ENCODE measurements at regions not wholly inside any gene's neighbourhood (a gene's known extent, or its start where the extent isn't known, plus 50 kb on each side); places are given as distances from the start of the nearest gene placed in this dataset.
"Not testable (repeated sequence)": the region's sequence is repeated elsewhere in the genome, so short reads cannot be mapped to it uniquely, and the experiment has no call there.

GRCh38 chr13:53281677-53282076 lies 253.1 kb downstream of the OLFM4 start:
- Histone ChIP-seq H3K4me1 (ENCODE audit: control extremely low read depth in 1 of 4, control insufficient read depth in 4 of 4, insufficient read depth in 4 of 4, low read length in 3 of 4) (no peaks in the 10 kb centered on the region), H3K4me3 (ENCODE audit: control insufficient read depth in 1 of 7, extremely low read depth in 1 of 7, insufficient read depth in 4 of 7, low read depth in 2 of 7, low read length in 6 of 7) (no peak overlapping the region), H3K27me3 (replicated peaks in 2 of 5; ENCODE audit: control insufficient read depth in 4 of 5, insufficient read depth in 5 of 5, low read length in 4 of 5) (no peaks in the 10 kb centered on the region), H3K9me3 (ENCODE audit: control extremely low read depth in 1 of 5, control insufficient read depth in 4 of 5, insufficient read depth in 2 of 5, low read depth in 1 of 5, low read length in 4 of 5) (no peaks in the 10 kb centered on the region), H3K27ac (ENCODE audit: insufficient read depth in 1 of 2, low read depth in 1 of 2, low read length in 2 of 2, poor library complexity in 1 of 2, severe bottlenecking in 2 of 2) (no peak overlapping the region), H3K36me3 (ENCODE audit: control insufficient read depth in 4 of 4, insufficient read depth in 4 of 4, low read length in 3 of 4) (no peaks in the 10 kb centered on the region)
- CTCF ChIA-PET, result no interaction called here
- DNase-seq, result no peak
- POLR2A ChIA-PET, result no interaction called here

GRCh38 chr13:53285896-53286430 lies 257.4 kb downstream of the OLFM4 start:
- CTCF ChIA-PET, result no interaction called here

GRCh38 chr13:53298396-53298795 lies 269.8 kb downstream of the OLFM4 start:
- no peak overlapping the region for H3K4me3 ChIP-seq (ENCODE audit: control insufficient read depth in 1 of 7, extremely low read depth in 1 of 7, insufficient read depth in 4 of 7, low read depth in 2 of 7, low read length in 6 of 7)
- POLR2A ChIA-PET, result no interaction called here
- WGBS (ENCODE audit: insufficient coverage), result no CpG with 5 or more reads among the region's 1 CpG
- CTCF ChIA-PET, result no interaction called here
- no peaks in the 10 kb centered on the region for H3K27me3 ChIP-seq (replicated peaks in 2 of 5; ENCODE audit: control insufficient read depth in 4 of 5, insufficient read depth in 5 of 5, low read length in 4 of 5)
- no peaks in the 10 kb centered on the region for H3K4me1 ChIP-seq (ENCODE audit: control extremely low read depth in 1 of 4, control insufficient read depth in 4 of 4, insufficient read depth in 4 of 4, low read length in 3 of 4)
- H3K27ac ChIP-seq (ENCODE audit: insufficient read depth in 1 of 2, low read depth in 1 of 2, low read length in 2 of 2, poor library complexity in 1 of 2, severe bottlenecking in 2 of 2), result no peak overlapping the region
- DNase-seq, result no peak
- H3K36me3 ChIP-seq (ENCODE audit: control insufficient read depth in 4 of 4, insufficient read depth in 4 of 4, low read length in 3 of 4), result no peaks in the 10 kb centered on the region
- no peaks in the 10 kb centered on the region for H3K9me3 ChIP-seq (ENCODE audit: control extremely low read depth in 1 of 5, control insufficient read depth in 4 of 5, insufficient read depth in 2 of 5, low read depth in 1 of 5, low read length in 4 of 5)

More at GRCh38 chr13:53285896-53286430, 257.4 kb downstream of the OLFM4 start:
- no peak for DNase-seq
- WGBS (ENCODE audit: insufficient coverage), result 72% methylated on average over 3 of the region's 7 CpGs
- no peak overlapping the region for H3K27ac ChIP-seq (ENCODE audit: insufficient read depth in 1 of 2, low read depth in 1 of 2, low read length in 2 of 2, poor library complexity in 1 of 2, severe bottlenecking in 2 of 2)
- H3K36me3 ChIP-seq (ENCODE audit: control insufficient read depth in 4 of 4, insufficient read depth in 4 of 4, low read length in 3 of 4), result no peaks in the 10 kb centered on the region
- no peaks in the 10 kb centered on the region for H3K4me1 ChIP-seq (ENCODE audit: control extremely low read depth in 1 of 4, control insufficient read depth in 4 of 4, insufficient read depth in 4 of 4, low read length in 3 of 4)
- H3K27me3 ChIP-seq (replicated peaks in 2 of 5; ENCODE audit: control insufficient read depth in 4 of 5, insufficient read depth in 5 of 5, low read length in 4 of 5), result no peaks in the 10 kb centered on the region
- no peak overlapping the region for H3K4me3 ChIP-seq (ENCODE audit: control insufficient read depth in 1 of 7, extremely low read depth in 1 of 7, insufficient read depth in 4 of 7, low read depth in 2 of 7, low read length in 6 of 7)
- no peaks in the 10 kb centered on the region for H3K9me3 ChIP-seq (ENCODE audit: control extremely low read depth in 1 of 5, control insufficient read depth in 4 of 5, insufficient read depth in 2 of 5, low read depth in 1 of 5, low read length in 4 of 5)
- POLR2A ChIA-PET, result no interaction called here

GRCh38 chr13:53301449-53301848 lies 272.8 kb downstream of the OLFM4 start:
- CTCF ChIA-PET, result no interaction called here
- Histone ChIP-seq H3K27me3 (replicated peaks in 2 of 5; ENCODE audit: control insufficient read depth in 4 of 5, insufficient read depth in 5 of 5, low read length in 4 of 5) (no peaks in the 10 kb centered on the region), H3K4me3 (ENCODE audit: control insufficient read depth in 1 of 7, extremely low read depth in 1 of 7, insufficient read depth in 4 of 7, low read depth in 2 of 7, low read length in 6 of 7) (no peak overlapping the region), H3K36me3 (ENCODE audit: control insufficient read depth in 4 of 4, insufficient read depth in 4 of 4, low read length in 3 of 4) (no peaks in the 10 kb centered on the region), H3K4me1 (ENCODE audit: control extremely low read depth in 1 of 4, control insufficient read depth in 4 of 4, insufficient read depth in 4 of 4, low read length in 3 of 4) (no peaks in the 10 kb centered on the region), H3K27ac (ENCODE audit: insufficient read depth in 1 of 2, low read depth in 1 of 2, low read length in 2 of 2, poor library complexity in 1 of 2, severe bottlenecking in 2 of 2) (no peak overlapping the region), H3K9me3 (ENCODE audit: control extremely low read depth in 1 of 5, control insufficient read depth in 4 of 5, insufficient read depth in 2 of 5, low read depth in 1 of 5, low read length in 4 of 5) (no peaks in the 10 kb centered on the region)
- POLR2A ChIA-PET, result no interaction called here
- peak in 2 of 3 donors; percentile 0 to 1 for DNase-seq
- WGBS (ENCODE audit: insufficient coverage), result 10% methylated on average over 2 of the region's 3 CpGs

GRCh38 chr13:53305419-53305818 lies 276.8 kb downstream of the OLFM4 start:
- H3K27me3 ChIP-seq (replicated peaks in 2 of 5; ENCODE audit: control insufficient read depth in 4 of 5, insufficient read depth in 5 of 5, low read length in 4 of 5); POLR2A ChIA-PET; DNase-seq; H3K9me3 ChIP-seq (ENCODE audit: control extremely low read depth in 1 of 5, control insufficient read depth in 4 of 5, insufficient read depth in 2 of 5, low read depth in 1 of 5, low read length in 4 of 5); H3K36me3 ChIP-seq (ENCODE audit: control insufficient read depth in 4 of 4, insufficient read depth in 4 of 4, low read length in 3 of 4); H3K4me3 ChIP-seq (ENCODE audit: control insufficient read depth in 1 of 7, extremely low read depth in 1 of 7, insufficient read depth in 4 of 7, low read depth in 2 of 7, low read length in 6 of 7); H3K27ac ChIP-seq (ENCODE audit: insufficient read depth in 1 of 2, low read depth in 1 of 2, low read length in 2 of 2, poor library complexity in 1 of 2, severe bottlenecking in 2 of 2); CTCF ChIA-PET; H3K4me1 ChIP-seq (ENCODE audit: control extremely low read depth in 1 of 4, control insufficient read depth in 4 of 4, insufficient read depth in 4 of 4, low read length in 3 of 4): not testable (repeated sequence)
- no CpG with 5 or more reads among the region's 1 CpG for WGBS (ENCODE audit: insufficient coverage)

GRCh38 chr13:53310786-53311185 lies 282.2 kb downstream of the OLFM4 start:
- WGBS (ENCODE audit: insufficient coverage), result 94% methylated on average over 4 of the region's 4 CpGs
- Histone ChIP-seq H3K4me3 (ENCODE audit: control insufficient read depth in 1 of 7, extremely low read depth in 1 of 7, insufficient read depth in 4 of 7, low read depth in 2 of 7, low read length in 6 of 7) (no peak overlapping the region), H3K36me3 (ENCODE audit: control insufficient read depth in 4 of 4, insufficient read depth in 4 of 4, low read length in 3 of 4) (no peaks in the 10 kb centered on the region), H3K27me3 (replicated peaks in 2 of 5; ENCODE audit: control insufficient read depth in 4 of 5, insufficient read depth in 5 of 5, low read length in 4 of 5) (peaks cover 0 to 2% (median 0%) of the 10 kb centered on the region in 5 experiments), H3K9me3 (ENCODE audit: control extremely low read depth in 1 of 5, control insufficient read depth in 4 of 5, insufficient read depth in 2 of 5, low read depth in 1 of 5, low read length in 4 of 5) (no peaks in the 10 kb centered on the region), H3K27ac (ENCODE audit: insufficient read depth in 1 of 2, low read depth in 1 of 2, low read length in 2 of 2, poor library complexity in 1 of 2, severe bottlenecking in 2 of 2) (no peak overlapping the region), H3K4me1 (ENCODE audit: control extremely low read depth in 1 of 4, control insufficient read depth in 4 of 4, insufficient read depth in 4 of 4, low read length in 3 of 4) (no peaks in the 10 kb centered on the region)
- CTCF ChIA-PET, result no interaction called here
- DNase-seq, result no peak
- POLR2A ChIA-PET, result no interaction called here

- Histone ChIP-seq H3K4me3 (ENCODE audit: control insufficient read depth in 1 of 7, extremely low read depth in 1 of 7, insufficient read depth in 4 of 7, low read depth in 2 of 7, low read length in 6 of 7) (no peak overlapping the region), H3K4me1 (ENCODE audit: control extremely low read depth in 1 of 4, control insufficient read depth in 4 of 4, insufficient read depth in 4 of 4, low read length in 3 of 4) (no peaks in the 10 kb centered on the region), H3K27me3 (replicated peaks in 2 of 5; ENCODE audit: control insufficient read depth in 4 of 5, insufficient read depth in 5 of 5, low read length in 4 of 5) (peaks cover 0 to 2% (median 0%) of the 10 kb centered on the region in 5 experiments), H3K27ac (ENCODE audit: insufficient read depth in 1 of 2, low read depth in 1 of 2, low read length in 2 of 2, poor library complexity in 1 of 2, severe bottlenecking in 2 of 2) (no peak overlapping the region), H3K9me3 (ENCODE audit: control extremely low read depth in 1 of 5, control insufficient read depth in 4 of 5, insufficient read depth in 2 of 5, low read depth in 1 of 5, low read length in 4 of 5) (no peaks in the 10 kb centered on the region), H3K36me3 (ENCODE audit: control insufficient read depth in 4 of 4, insufficient read depth in 4 of 4, low read length in 3 of 4) (no peaks in the 10 kb centered on the region)
- DNase-seq, result no peak
- no CpG with 5 or more reads among the region's 1 CpG for WGBS (ENCODE audit: insufficient coverage)
- ChIA-PET POLR2A (no interaction called here), CTCF (no interaction called here)
Observed at GRCh38 chr13:53311561-53311960, 282.9 kb downstream of the OLFM4 start.

Data from common myeloid progenitor, CD34-positive (primary cell).